CD14-positive monocyte (primary cell): ENCODE measurements at regions not wholly inside any gene's neighbourhood (a gene's known extent, or its start where the extent isn't known, plus 50 kb on each side); places are given as distances from the start of the nearest gene placed in this dataset.

ENCODE experiments used
- DNase-seq, 3 donors: peaks; one replicate each; pipeline ENCODE4 v3.0.0-alpha.2; 2011 to 2022
- H2AFZ ChIP-seq: 2 replicates; pipeline ENCODE4 v1.6.0; 2012; ENCODE audit warnings: mild to moderate bottlenecking, low read depth, low read length, inconsistent platforms; ENCODE audit not compliant: insufficient read depth, poor library complexity, severe bottlenecking
- H3K27ac ChIP-seq, 2 donors: 1 replicate in 1 of 2; 2 replicates in 1 of 2; pipeline ENCODE4 v1.5.1; 2012 to 2013; ENCODE audit warnings: low read length in 2 of 2, control low read depth in 1 of 2, inconsistent platforms in 1 of 2, low read depth in 1 of 2, mild to moderate bottlenecking in 1 of 2
- H3K27me3 ChIP-seq, 2 donors: one replicate each; pipeline versions ENCODE4 v1.6.0 to v1.6.1; 2011 to 2013; ENCODE audit warnings: low read length in 2 of 2; ENCODE audit not compliant: control insufficient read depth in 2 of 2, insufficient read depth in 2 of 2
- H3K36me3 ChIP-seq, 2 donors: replicated peaks in 1 of 2; 1 replicate in 1 of 2; 2 replicates in 1 of 2; pipeline versions ENCODE4 v1.5.1 to v1.6.1; 2012 to 2013; ENCODE audit warnings: low read length in 2 of 2, control low read depth in 1 of 2, inconsistent platforms in 1 of 2, mild to moderate bottlenecking in 1 of 2; ENCODE audit not compliant: insufficient read depth in 2 of 2, control insufficient read depth in 1 of 2
- H3K4me1 ChIP-seq, 2 donors: 1 replicate in 1 of 2; 2 replicates in 1 of 2; pipeline versions ENCODE4 v1.5.1 to v1.6.1; 2012 to 2013; ENCODE audit warnings: low read length in 2 of 2, control low read depth in 1 of 2, inconsistent platforms in 1 of 2, mild to moderate bottlenecking in 1 of 2, moderate library complexity in 1 of 2; ENCODE audit not compliant: insufficient read depth in 2 of 2, control insufficient read depth in 1 of 2
- H3K4me2 ChIP-seq: replicated peaks from 2 replicates; pipeline ENCODE3; 2012; ENCODE audit warnings: low read length, moderate library complexity, mild to moderate bottlenecking; ENCODE audit not compliant: poor library complexity, severe bottlenecking; ENCODE audit errors: extremely low read depth
- H3K4me3 ChIP-seq, 3 experiments: fragments of 200-600 bp in 1 of 3; sonication (generic) in 1 of 3; replicated peaks in 1 of 3; 1 replicate in 2 of 3; 2 replicates in 1 of 3; pipeline ENCODE4 v1.5.1; 2011 to 2013; ENCODE audit warnings: low read length in 3 of 3, mild to moderate bottlenecking in 3 of 3, control low read depth in 2 of 3, low read depth in 2 of 3, inconsistent platforms in 1 of 3, moderate library complexity in 1 of 3
- H3K79me2 ChIP-seq: 2 replicates; pipeline ENCODE4 v1.6.0; 2012; ENCODE audit warnings: mild to moderate bottlenecking, control low read depth, inconsistent platforms, low read length, moderate library complexity; ENCODE audit not compliant: insufficient read depth
- H3K9ac ChIP-seq: 2 replicates; pipeline ENCODE4 v1.6.0; 2017; ENCODE audit warnings: low read length, mild to moderate bottlenecking; ENCODE audit not compliant: insufficient read depth, poor library complexity, severe bottlenecking
- H3K9me3 ChIP-seq, 2 donors: replicated peaks in 1 of 2; 1 replicate in 1 of 2; 2 replicates in 1 of 2; pipeline versions ENCODE4 v1.5.1 to v1.6.1; 2012 to 2013; ENCODE audit warnings: low read length in 2 of 2, control low read depth in 1 of 2; ENCODE audit not compliant: control insufficient read depth in 1 of 2, insufficient read depth in 1 of 2
- H4K20me1 ChIP-seq: 2 replicates; pipeline ENCODE4 v1.6.0; 2012; ENCODE audit warnings: mild to moderate bottlenecking, low read length, control low read depth, moderate library complexity; ENCODE audit not compliant: insufficient read depth
- H3K27ac Mint-ChIP-seq, 7 donors: one replicate each; pipeline ENCODE4 v1.8.0; 2020; ENCODE audit warnings: mild to moderate bottlenecking in 7 of 7, mixed read lengths in 7 of 7, moderate library complexity in 6 of 7, inconsistent platforms in 2 of 7
- H3K27me3 Mint-ChIP-seq, 3 donors: one replicate each; pipeline ENCODE4 v1.8.0; 2021 to 2022; ENCODE audit warnings: low read depth in 3 of 3, mild to moderate bottlenecking in 3 of 3, mixed read lengths in 3 of 3, moderate library complexity in 3 of 3, inconsistent platforms in 1 of 3
- H3K36me3 Mint-ChIP-seq, 2 donors: one replicate each; pipeline ENCODE4 v1.8.0; 2020; ENCODE audit warnings: mixed read lengths in 2 of 2, inconsistent platforms in 1 of 2, mild to moderate bottlenecking in 1 of 2
- H3K4me1 Mint-ChIP-seq: one replicate; pipeline ENCODE4 v1.8.0; 2020; ENCODE audit warnings: mild to moderate bottlenecking, mixed read lengths
- H3K4me3 Mint-ChIP-seq, 2 donors: one replicate each; pipeline ENCODE4 v1.8.0; 2020; ENCODE audit warnings: mild to moderate bottlenecking in 2 of 2, mixed read lengths in 2 of 2, moderate library complexity in 1 of 2
- H3K9me3 Mint-ChIP-seq, 7 donors: one replicate each; pipeline ENCODE4 v1.8.0; 2020 to 2022; ENCODE audit warnings: mixed read lengths in 7 of 7, mild to moderate bottlenecking in 6 of 7, moderate library complexity in 6 of 7, inconsistent platforms in 2 of 7
- WGBS: methylation state at CpG from one replicate; pipeline ENCODE4 v1.1.5; 2013; ENCODE audit warnings: missing lambda C conversion rate; ENCODE audit not compliant: insufficient coverage; 5-methylcytosine and 5-hydroxymethylcytosine counted together
- intact Hi-C, 2 donors: fragments of 100-400 bp; cut with micrococcal nuclease; formaldehyde crosslinking; loops; one replicate each; pipeline versions ENCODE4 v1.15.0 to v1.15.1; 2023
- TF ChIP-seq, protein P1 (sequence below): fragments of 200-600 bp; IDR thresholded peaks from one replicate; pipeline ENCODE4 v1.8.0; 2022; ENCODE audit warnings: antibody characterized with exemption, mild to moderate bottlenecking

DNA sequence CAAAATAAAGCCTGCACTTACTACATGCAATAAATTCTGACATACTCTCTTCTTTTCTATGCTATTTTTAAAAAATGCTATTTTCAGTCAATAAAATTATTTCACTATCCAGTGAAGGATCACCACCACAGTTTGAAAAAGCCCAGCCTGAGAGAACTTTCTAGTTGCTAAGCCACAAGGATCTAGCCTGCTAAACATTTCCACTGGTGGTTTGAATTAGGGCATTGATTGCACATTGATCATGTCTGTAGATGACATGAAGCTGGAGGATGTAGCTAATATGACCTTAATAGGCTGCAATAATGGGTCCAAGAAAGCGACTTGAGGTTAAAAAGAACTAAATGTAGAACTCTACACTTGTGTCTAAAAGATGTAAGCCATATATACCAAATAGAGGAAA, 56.0 kb upstream of the ARHGAP21 start:
- intact Hi-C loops = no loop called here
- H3K4me1 Mint-ChIP-seq = no peaks in the 10 kb centered on the region
- Histone ChIP-seq H3K27ac (no peak overlapping the region), H3K27me3 (no peaks in the 10 kb centered on the region), H3K36me3 (no peaks in the 10 kb centered on the region), H3K4me2 (no peak overlapping the region), H3K4me3 (no peak overlapping the region), H3K79me2 (no peaks in the 10 kb centered on the region), H4K20me1 (no peaks in the 10 kb centered on the region), H2AFZ (no peak overlapping the region), H3K9me3 (no peaks in the 10 kb centered on the region), H3K9ac (no peak overlapping the region), H3K4me1 (no peaks in the 10 kb centered on the region)
- no peak overlapping the region for H3K27ac Mint-ChIP-seq
- no peak for DNase-seq
- TF ChIP-seq, protein P1, sequence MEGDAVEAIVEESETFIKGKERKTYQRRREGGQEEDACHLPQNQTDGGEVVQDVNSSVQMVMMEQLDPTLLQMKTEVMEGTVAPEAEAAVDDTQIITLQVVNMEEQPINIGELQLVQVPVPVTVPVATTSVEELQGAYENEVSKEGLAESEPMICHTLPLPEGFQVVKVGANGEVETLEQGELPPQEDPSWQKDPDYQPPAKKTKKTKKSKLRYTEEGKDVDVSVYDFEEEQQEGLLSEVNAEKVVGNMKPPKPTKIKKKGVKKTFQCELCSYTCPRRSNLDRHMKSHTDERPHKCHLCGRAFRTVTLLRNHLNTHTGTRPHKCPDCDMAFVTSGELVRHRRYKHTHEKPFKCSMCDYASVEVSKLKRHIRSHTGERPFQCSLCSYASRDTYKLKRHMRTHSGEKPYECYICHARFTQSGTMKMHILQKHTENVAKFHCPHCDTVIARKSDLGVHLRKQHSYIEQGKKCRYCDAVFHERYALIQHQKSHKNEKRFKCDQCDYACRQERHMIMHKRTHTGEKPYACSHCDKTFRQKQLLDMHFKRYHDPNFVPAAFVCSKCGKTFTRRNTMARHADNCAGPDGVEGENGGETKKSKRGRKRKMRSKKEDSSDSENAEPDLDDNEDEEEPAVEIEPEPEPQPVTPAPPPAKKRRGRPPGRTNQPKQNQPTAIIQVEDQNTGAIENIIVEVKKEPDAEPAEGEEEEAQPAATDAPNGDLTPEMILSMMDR = no peak
- no peaks in the 10 kb centered on the region for H3K36me3 Mint-ChIP-seq
- H3K27me3 Mint-ChIP-seq = peaks cover 0 to 4% (median 4%) of the 10 kb centered on the region in 3 donors
- no peak overlapping the region for H3K4me3 Mint-ChIP-seq
- peaks cover 0 to 10% (median 3%) of the 10 kb centered on the region in 7 donors for H3K9me3 Mint-ChIP-seq
- no CpG with 5 or more reads among the region's 1 CpG for WGBS

- Histone ChIP-seq H3K27me3 (no peaks in the 10 kb centered on the region), H3K4me2 (no peak overlapping the region), H4K20me1 (no peaks in the 10 kb centered on the region), H2AFZ (no peak overlapping the region), H3K9ac (no peak overlapping the region), H3K4me1 (no peaks in the 10 kb centered on the region), H3K4me3 (no peak overlapping the region), H3K36me3 (no peaks in the 10 kb centered on the region), H3K9me3 (no peaks in the 10 kb centered on the region), H3K27ac (no peak overlapping the region), H3K79me2 (no peaks in the 10 kb centered on the region)
- WGBS = 100% methylated on average over 2 of the region's 7 CpGs
- intact Hi-C loops = no loop called here
- H3K27ac Mint-ChIP-seq = no peak overlapping the region
- TF ChIP-seq, protein P1 = no peak
- peaks cover 0 to 3% (median 0%) of the 10 kb centered on the region in 3 donors for H3K27me3 Mint-ChIP-seq
- no peak overlapping the region for H3K4me3 Mint-ChIP-seq
- no peak for DNase-seq
- no peaks in the 10 kb centered on the region for H3K36me3 Mint-ChIP-seq
- H3K4me1 Mint-ChIP-seq = no peaks in the 10 kb centered on the region
- H3K9me3 Mint-ChIP-seq = peaks cover 0 to 7% (median 3%) of the 10 kb centered on the region in 7 donors
Measured at GRCh38 chr10:24778298-24778697, 54.6 kb upstream of the ARHGAP21 start.
